Islet of Langerhans (tissue), 1 donor: ENCODE measurements at regions not wholly inside any gene's neighbourhood (a gene's known extent, or its start where the extent isn't known, plus 50 kb on each side); places are given as distances from the start of the nearest gene placed in this dataset.
"Not testable (repeated sequence)": the region's sequence is repeated elsewhere in the genome, so short reads cannot be mapped to it uniquely, and the experiment has no call there.

Experiments used
- FAIRE-seq: peaks from one replicate; lab custom pipeline; 2011; peaks lifted over from hg19 to GRCh38; lab: Jason Lieb, UNC

DNA sequence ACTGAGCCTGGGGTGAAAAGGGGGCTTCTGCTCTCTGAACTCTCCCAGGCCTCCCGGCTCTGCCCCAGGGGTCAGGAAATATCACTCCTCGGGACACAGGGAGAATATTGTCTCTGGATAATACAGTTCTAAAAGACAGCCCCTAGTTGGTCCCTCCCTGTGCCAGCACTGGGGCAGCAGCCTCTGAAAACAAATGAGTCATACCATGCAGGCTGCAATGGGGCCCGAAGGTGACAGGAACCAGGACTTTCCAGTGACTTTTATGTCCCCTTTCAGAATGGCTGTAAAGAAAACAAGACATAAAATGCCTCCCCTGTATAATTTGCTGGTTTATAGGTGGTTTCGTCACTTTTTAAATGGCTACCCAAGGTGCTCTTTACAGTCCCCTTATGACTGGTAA, 360.0 kb downstream of the NPHP4 start:
- no peak for FAIRE-seq

DNA sequence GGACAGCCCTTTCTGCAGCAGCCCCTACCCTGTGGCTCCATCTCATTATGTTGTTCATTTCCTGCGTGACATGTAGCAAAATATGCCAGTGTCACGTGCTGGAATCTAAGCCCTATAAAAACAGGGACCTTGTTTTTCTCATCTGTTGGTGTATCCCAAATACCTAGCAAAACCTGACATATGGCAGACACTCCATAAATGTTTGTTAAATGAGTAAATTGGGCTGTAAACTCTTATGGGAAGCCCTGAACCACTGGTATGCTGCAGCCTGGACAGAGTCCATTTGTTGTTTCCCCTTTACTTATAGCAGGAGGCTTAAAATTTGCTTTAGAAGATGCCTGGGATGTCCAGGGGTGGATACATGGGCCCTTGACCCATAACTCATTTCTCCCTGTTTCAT, 363.8 kb downstream of the NPHP4 start:
- no peak for FAIRE-seq

DNA sequence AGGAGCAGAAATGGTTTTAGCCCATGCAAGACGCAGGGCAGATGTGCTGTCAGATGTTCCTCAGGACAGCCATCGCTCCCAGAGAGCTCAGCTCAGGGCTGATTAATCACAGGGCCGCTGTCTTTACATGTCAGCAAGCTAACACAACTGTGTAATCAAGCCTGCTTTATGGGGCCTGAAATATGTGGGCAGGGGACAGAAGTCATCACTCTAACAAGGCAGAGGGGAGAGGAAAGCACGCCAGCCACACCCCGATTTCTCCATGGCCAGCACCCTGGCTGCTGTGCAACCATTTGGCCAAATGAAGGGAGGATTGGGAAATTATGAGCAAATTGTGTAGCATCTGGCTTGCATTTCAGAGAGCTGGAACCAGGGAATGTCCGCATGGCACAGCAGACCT, 368.8 kb downstream of the NPHP4 start:
- FAIRE-seq, result no peak

GRCh38 chr1:5622412-5622811, 369.8 kb downstream of the NPHP4 start:
- no peak for FAIRE-seq

- FAIRE-seq, result no peak
Observed at GRCh38 chr1:5621692-5622091, 370.5 kb downstream of the NPHP4 start.

GRCh38 chr1:5620997-5621396, 371.2 kb downstream of the NPHP4 start:
- no peak for FAIRE-seq

GRCh38 chr1:5620418-5620817, 371.8 kb downstream of the NPHP4 start:
- FAIRE-seq, result no peak

DNA sequence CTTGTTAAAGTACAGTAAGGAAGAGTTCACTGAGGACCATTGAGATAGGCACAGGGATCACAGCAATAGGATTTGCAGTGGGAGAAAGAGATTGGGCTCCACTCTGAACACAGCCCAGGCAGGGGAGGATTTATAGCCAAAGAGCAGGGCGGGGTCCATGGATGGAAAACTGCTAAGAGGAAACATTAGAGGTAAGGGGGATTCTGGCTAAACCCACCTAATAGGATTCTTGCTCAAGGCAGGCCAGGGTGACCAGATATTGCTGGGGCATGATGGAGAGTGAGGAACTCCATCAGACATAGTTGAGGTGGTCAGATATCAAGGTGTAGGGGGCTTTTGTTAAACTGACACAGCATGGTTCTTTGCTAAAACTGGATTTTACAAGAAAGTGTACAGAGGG, 372.8 kb downstream of the NPHP4 start:
- no peak for FAIRE-seq

GRCh38 chr1:5617546-5617945, 374.7 kb downstream of the NPHP4 start:
- FAIRE-seq, result no peak

GRCh38 chr1:5617179-5617520, 375.1 kb downstream of the NPHP4 start:
- FAIRE-seq, result no peak

DNA sequence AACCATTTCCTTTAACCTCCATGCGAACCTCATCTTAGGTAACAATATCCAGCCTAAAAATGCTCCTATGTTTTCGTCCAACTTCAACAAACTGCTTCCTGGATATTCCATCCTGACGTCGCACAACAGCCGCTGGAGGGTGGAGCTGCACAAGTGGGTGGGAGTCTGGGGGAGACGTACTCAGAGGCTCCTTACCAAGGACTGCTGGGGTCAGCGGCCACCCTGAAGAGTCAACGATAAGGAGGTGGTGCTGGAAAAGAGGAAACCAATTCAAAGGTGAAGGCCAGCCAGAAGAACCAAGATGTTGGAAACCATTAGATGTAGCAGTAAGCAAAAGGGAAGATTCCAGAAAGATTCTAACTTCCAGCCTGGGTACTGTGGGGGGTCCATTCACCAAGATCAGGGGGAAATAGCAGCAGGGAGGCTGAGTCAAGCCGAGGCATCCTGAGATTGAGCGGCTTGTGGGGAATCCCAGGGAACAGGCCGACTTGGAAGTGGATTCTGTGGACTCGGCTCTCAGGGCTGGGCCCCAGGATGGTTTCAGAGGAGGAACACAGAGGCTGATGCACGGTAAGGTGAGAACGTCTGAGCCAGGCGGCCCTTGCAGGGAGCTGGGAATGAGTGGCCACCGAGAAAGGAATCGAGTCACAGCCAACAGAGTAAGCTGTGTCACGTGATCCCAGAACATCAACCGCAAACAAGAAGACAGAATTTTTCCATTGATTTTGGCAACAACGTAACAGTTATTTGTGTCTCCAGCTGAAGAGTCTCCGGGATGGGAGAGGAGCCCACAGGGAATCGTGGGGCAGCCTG, 375.7 kb downstream of the NPHP4 start:
- no peak for FAIRE-seq

- no peak for FAIRE-seq
Observed at GRCh38 chr1:5615076-5615475, 377.1 kb downstream of the NPHP4 start.

- FAIRE-seq, result no peak
Observed at GRCh38 chr1:5613900-5614299, 378.3 kb downstream of the NPHP4 start.

DNA sequence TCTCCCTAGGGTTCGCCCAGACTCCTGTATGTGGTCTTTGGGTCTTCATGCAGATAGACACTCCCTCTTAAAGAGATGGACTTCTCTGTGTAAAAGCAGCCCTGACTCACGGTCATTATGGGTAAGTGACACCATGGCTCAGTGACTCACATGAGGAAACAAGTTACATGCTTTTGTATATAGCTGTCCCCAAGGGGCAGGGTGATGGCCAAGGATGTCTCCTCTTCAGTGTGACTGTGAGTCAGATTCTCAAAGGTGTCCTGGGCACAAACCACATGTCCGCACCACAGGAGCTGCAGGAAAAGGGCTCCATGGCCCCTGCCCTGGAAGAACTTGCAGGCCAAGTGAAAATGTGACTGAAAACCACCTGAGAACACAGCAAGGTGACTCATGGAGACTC, 380.4 kb downstream of the NPHP4 start:
- no peak for FAIRE-seq

DNA sequence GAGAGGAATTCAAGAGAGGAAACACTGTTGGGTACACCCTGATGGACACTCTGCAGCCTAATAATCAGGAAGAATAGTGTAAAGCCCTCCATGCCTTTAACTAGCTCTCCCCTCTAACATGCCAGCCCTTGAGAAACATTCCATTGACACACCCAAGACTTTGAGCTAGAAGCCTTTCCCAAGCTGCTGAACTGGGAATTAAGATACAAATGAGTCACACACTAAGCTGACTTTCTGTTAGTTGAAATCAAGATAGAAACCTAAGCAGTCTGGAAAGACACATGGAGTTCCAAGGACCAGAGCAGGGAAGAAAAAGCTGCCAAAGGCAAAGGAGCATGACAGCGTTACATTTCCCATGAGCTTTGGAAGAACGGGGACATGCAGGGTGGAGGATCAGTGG, 380.8 kb downstream of the NPHP4 start:
- FAIRE-seq, result no peak

GRCh38 chr1:5610432-5610831, 381.8 kb downstream of the NPHP4 start:
- FAIRE-seq, result no peak

GRCh38 chr1:5603353-5604104, 388.7 kb downstream of the NPHP4 start:
- no peak for FAIRE-seq

GRCh38 chr1:5602718-5603117, 389.5 kb downstream of the NPHP4 start:
- FAIRE-seq, result not testable (repeated sequence)

- FAIRE-seq, result no peak
Observed at GRCh38 chr1:5601516-5601915, 390.7 kb downstream of the NPHP4 start.

DNA sequence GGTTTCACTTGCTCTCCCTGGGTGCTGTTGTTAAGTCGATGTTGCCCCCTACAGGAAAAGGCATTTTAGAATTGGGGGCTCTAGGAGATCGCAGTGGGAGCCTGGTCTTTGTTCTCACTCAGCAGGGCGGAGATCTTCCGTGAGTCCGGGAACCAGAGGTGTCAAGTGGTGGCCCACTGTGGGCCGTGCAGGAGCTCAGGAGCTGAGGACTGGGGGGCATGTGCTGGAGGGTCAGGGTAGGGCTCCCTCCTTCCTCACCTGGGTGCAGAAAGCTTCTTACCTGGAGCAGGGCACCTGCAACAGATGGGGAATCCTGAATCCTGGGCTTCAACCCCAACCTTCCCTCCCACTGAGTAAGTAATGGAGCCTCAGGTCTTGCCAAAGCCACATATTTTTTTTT, 392.7 kb downstream of the NPHP4 start:
- FAIRE-seq, result no peak

GRCh38 chr1:5598824-5599395, 393.3 kb downstream of the NPHP4 start:
- FAIRE-seq, result no peak

DNA sequence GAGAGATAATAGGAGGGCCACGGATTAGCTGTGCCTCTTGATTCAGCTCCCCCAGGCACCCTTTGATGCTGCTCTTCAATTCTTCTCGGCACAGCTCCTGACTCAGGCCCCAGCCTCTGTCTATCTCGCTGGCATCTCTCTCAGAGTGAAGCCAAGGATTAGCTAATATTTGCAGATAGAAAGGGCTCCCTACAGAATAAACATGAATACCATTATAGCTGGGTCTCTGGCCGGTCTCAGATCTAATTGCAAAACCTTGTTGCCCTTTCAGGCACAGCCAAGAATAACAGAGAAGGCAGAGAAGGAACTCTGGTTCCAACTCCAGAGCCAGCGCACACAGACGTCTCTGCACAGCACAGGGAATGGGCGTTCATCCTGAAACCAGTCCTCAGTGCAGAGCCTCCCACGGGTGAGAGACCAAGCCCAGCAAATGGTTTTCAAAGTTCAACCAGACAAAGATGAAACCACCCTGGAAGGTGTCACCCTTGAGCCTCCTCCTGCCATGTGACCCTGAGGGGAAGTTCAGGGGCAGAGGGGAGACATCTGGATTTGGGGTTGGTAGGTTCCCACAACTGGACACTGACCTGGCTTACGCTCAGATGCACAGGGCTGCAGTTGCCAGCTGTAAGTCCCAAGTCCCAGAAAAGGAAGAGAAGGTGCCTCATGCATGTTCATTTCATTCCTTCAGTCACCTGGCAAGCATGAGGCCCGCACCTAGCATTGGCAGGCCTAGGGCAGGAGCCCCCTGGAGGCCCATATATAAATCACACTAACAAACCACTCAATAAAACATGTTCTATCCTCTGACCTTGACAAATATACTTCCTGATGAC, 394.0 kb downstream of the NPHP4 start:
- FAIRE-seq, result no peak
